HepG2 (cell line): ENCODE measurements at regions not wholly inside any gene's neighbourhood (a gene's known extent, or its start where the extent isn't known, plus 50 kb on each side); places are given as distances from the start of the nearest gene placed in this dataset.

Source experiments
- ATAC-seq: fragments of 200-7000 bp; cut with Tn5 transposase; 3 replicates; pipeline ENCODE4 v1.9.1; 2020; ENCODE audit warnings: mild to moderate bottlenecking, moderate library complexity
- BruUV-seq: library from RNA; stranded (reverse); fragments of 400-500 nt; replicated peaks from 2 replicates; lab custom pipeline; 2021; lab: Mats Ljungman, UMichigan
- CTCF ChIA-PET: fragments of 300-600 bp; formaldehyde crosslinking; extraction: SDS; loops from one replicate; lab custom pipeline; 2021; ENCODE audit warnings: low total read pairs, inconsistent platforms, low intra/inter-chr PET ratio; lab: Yijun Ruan, JAX
- POLR2A ChIA-PET: fragments of 350-600 bp; sonication (Branson Sonifier 250); formaldehyde crosslinking; loops from one replicate; lab custom pipeline; 2020; ENCODE audit warnings: antibody characterized with exemption, inconsistent platforms; lab: Yijun Ruan, JAX
- DNase-seq: peaks from one replicate; pipeline ENCODE4 v3.0.0-alpha.2; 2015; ENCODE audit warnings: low spot score
- FAIRE-seq: peaks from 3 replicates; lab custom pipeline; 2011; peaks lifted over from hg19 to GRCh38; lab: Jason Lieb, UNC
- H2AFZ ChIP-seq: one replicate; pipeline ENCODE4 v1.6.1; 2011; ENCODE audit warnings: low read length, inconsistent platforms
- H3K27ac ChIP-seq: fragments of 300-600 bp; 3 replicates; pipeline ENCODE4 v1.8.0; 2011; ENCODE audit warnings: mixed run types, mild to moderate bottlenecking, mixed read lengths, low read length, inconsistent platforms; ENCODE audit not compliant: insufficient read depth; ENCODE audit errors: extremely low read length
- H3K27me3 ChIP-seq, 2 experiments: fragments of 200-600 bp in 1 of 2; 2 replicates in 1 of 2; 3 replicates in 1 of 2; pipeline versions ENCODE4 v1.6.0 to v1.8.0; 2011; ENCODE audit warnings: low read length in 2 of 2, mild to moderate bottlenecking in 2 of 2, moderate library complexity in 2 of 2, inconsistent platforms in 1 of 2; ENCODE audit not compliant: insufficient read depth in 2 of 2, control insufficient read depth in 1 of 2
- H3K36me3 ChIP-seq, 2 experiments: fragments of 200-600 bp in 1 of 2; replicated peaks in 1 of 2; 2 replicates in 1 of 2; 3 replicates in 1 of 2; pipeline versions ENCODE4 v1.5.1 to v1.8.0; 2011; ENCODE audit warnings: low read length in 2 of 2, inconsistent platforms in 1 of 2; ENCODE audit not compliant: insufficient read depth in 2 of 2, control insufficient read depth in 1 of 2
- H3K4me1 ChIP-seq: 2 replicates; pipeline ENCODE4 v1.5.1; 2012; ENCODE audit warnings: low read length, inconsistent platforms; ENCODE audit not compliant: insufficient read depth
- H3K4me2 ChIP-seq: 2 replicates; pipeline ENCODE4 v1.6.0; 2011; ENCODE audit warnings: low read depth, low read length, inconsistent platforms
- H3K4me3 ChIP-seq, 3 experiments: fragments of 200-600 bp in 1 of 3; sonication (generic), shearing (Covaris generic) in 1 of 3; replicated peaks in 1 of 3; 2 replicates each; pipeline ENCODE4 v1.5.1; 2011 to 2016; ENCODE audit warnings: low read length in 3 of 3, inconsistent platforms in 2 of 3, low read depth in 2 of 3, mild to moderate bottlenecking in 2 of 3, control low read depth in 1 of 3, mixed read lengths in 1 of 3; ENCODE audit not compliant: insufficient read depth in 1 of 3
- H3K79me2 ChIP-seq: one replicate; pipeline ENCODE4 v1.6.1; 2011; ENCODE audit warnings: low read length, inconsistent platforms; ENCODE audit not compliant: insufficient read depth
- H3K9ac ChIP-seq: 2 replicates; pipeline ENCODE4 v1.6.0; 2011; ENCODE audit warnings: mild to moderate bottlenecking, low read depth, low read length, inconsistent platforms; ENCODE audit not compliant: insufficient read depth
- H3K9me3 ChIP-seq: 2 replicates; pipeline ENCODE4 v1.5.1; 2012; ENCODE audit warnings: mild to moderate bottlenecking, low read length
- H4K20me1 ChIP-seq: 2 replicates; pipeline ENCODE4 v1.6.0; 2011; ENCODE audit warnings: inconsistent platforms, mild to moderate bottlenecking, low read length, moderate library complexity; ENCODE audit not compliant: insufficient read depth
- CEBPB ChIP-seq: IDR thresholded peaks from 2 replicates; pipeline ENCODE4 v1.6.1; 2011; ENCODE audit warnings: low read depth, low read length, improper control_type of control experiment, borderline replicate concordance
- DR1 ChIP-seq: sonication (generic); formaldehyde crosslinking; IDR thresholded peaks from 2 replicates; pipeline ENCODE4 v1.8.0; 2021; ENCODE audit warnings: mild to moderate bottlenecking, missing genetic modification reagents, inconsistent platforms
- HNRNPUL1 ChIP-seq: fragments of 200-400 bp; formaldehyde crosslinking; IDR thresholded peaks from 2 replicates; pipeline ENCODE4 v1.6.1; 2017; ENCODE audit warnings: low read depth, mild to moderate bottlenecking, low read length, moderate library complexity
- NR2F6 ChIP-seq, 2 experiments: IDR thresholded peaks; 2 replicates each; pipeline ENCODE4 v1.6.1; 2016; ENCODE audit warnings: antibody characterized with exemption in 1 of 2, mild to moderate bottlenecking in 1 of 2
- PAX8 ChIP-seq: sonication (generic); formaldehyde crosslinking; IDR thresholded peaks from 2 replicates; pipeline ENCODE4 v1.8.0; 2022; ENCODE audit warnings: mild to moderate bottlenecking, missing genetic modification reagents, borderline replicate concordance
- YEATS2 ChIP-seq: sonication (generic); formaldehyde crosslinking; IDR thresholded peaks from 2 replicates; pipeline ENCODE4 v1.4.0; 2020; ENCODE audit warnings: missing genetic modification reagents, borderline replicate concordance
- ZBTB7A ChIP-seq: sonication (generic); formaldehyde crosslinking; IDR thresholded peaks from 2 replicates; pipeline ENCODE4 v1.8.0; 2022; ENCODE audit warnings: mild to moderate bottlenecking, missing genetic modification reagents
- ZIK1 ChIP-seq: sonication (generic); formaldehyde crosslinking; IDR thresholded peaks from 2 replicates; pipeline ENCODE4 v1.5.0; 2020; ENCODE audit warnings: mild to moderate bottlenecking, low read depth, missing genetic modification reagents, borderline replicate concordance
- ZNF253 ChIP-seq: sonication (generic); formaldehyde crosslinking; IDR thresholded peaks from 2 replicates; pipeline ENCODE4 v1.8.0; 2022; ENCODE audit warnings: mild to moderate bottlenecking, missing genetic modification reagents, borderline replicate concordance
- ZNF512B ChIP-seq: sonication (generic); formaldehyde crosslinking; IDR thresholded peaks from 2 replicates; pipeline ENCODE4 v1.5.1; 2020; ENCODE audit warnings: missing genetic modification reagents, mild to moderate bottlenecking, borderline replicate concordance
- ZNF724P ChIP-seq: sonication (generic); formaldehyde crosslinking; IDR thresholded peaks from 2 replicates; pipeline ENCODE4 v1.8.0; 2022; ENCODE audit warnings: missing genetic modification reagents, borderline replicate concordance
- WGBS: methylation state at CpG from one replicate; pipeline ENCODE4 v1.1.6; 2017; ENCODE audit warnings: low lambda C conversion rate; 5-methylcytosine and 5-hydroxymethylcytosine counted together
- in situ Hi-C: cut with HindIII; loops from 2 replicates; pipeline ENCODE4 v1.10.0; 2017; ENCODE audit warnings: low pct_unique_long_range_greater_than_20kb; ENCODE audit not compliant: extremely low pct_ligation_motif_present
- intact Hi-C: fragments of 100-400 bp; cut with micrococcal nuclease; formaldehyde crosslinking; loops from one replicate; pipeline ENCODE4 v1.10.0; 2022; ENCODE audit not compliant: unreplicated experiment

GRCh38 chr3:20352546-20353179, 166.7 kb upstream of the SGO1 start:
- no peaks in the 10 kb centered on the region for H3K4me1 ChIP-seq
- H3K4me2 ChIP-seq = no peak overlapping the region
- H3K27me3 ChIP-seq = no peaks in the 10 kb centered on the region
- no peaks in the 10 kb centered on the region for H3K36me3 ChIP-seq
- H3K4me3 ChIP-seq = no peak overlapping the region
- H3K27ac ChIP-seq = no peak overlapping the region
- intact Hi-C loops (no loop called here), in situ Hi-C loops (no loop called here)
- H3K9me3 ChIP-seq = no peaks in the 10 kb centered on the region
- no peak for ATAC-seq
- BruUV-seq = no TSS peak
- TF ChIP-seq ZNF512B (CRISPR knock-in tag) (no peak), CEBPB (0 out of 2 replicates have a peak, but pooled peaks have one; percentile 20)
- no peaks in the 10 kb centered on the region for H4K20me1 ChIP-seq
- no peak overlapping the region for H3K9ac ChIP-seq
- 1% methylated on average over 3 of the region's 3 CpGs for WGBS
- ChIA-PET CTCF (no interaction called here), POLR2A (no interaction called here)
- no peak overlapping the region for H2AFZ ChIP-seq
- DNase-seq = no peak
- no peaks in the 10 kb centered on the region for H3K79me2 ChIP-seq
- no peak for FAIRE-seq

DNA sequence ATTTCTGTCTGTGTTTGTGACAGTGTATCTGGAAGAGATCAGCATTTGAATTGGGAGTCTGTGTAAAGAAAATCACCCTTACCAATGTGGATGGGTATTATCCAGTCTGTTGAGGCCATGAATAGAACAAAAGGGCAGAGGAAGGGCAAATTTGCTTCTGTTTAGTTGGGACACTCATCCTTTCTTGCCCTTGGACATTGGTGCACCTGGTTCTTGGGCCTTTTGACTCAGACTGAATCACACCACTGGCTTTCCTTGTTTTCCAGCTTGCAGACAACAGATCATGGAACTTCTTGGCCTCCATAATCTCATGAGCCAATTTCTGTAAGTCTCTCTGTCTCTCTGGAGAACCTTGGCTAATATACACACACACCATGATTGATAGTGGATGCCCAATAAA, 164.4 kb upstream of the SGO1 start:
- Histone ChIP-seq H2AFZ (no peak overlapping the region), H3K4me3 (no peak overlapping the region), H3K9me3 (no peaks in the 10 kb centered on the region), H3K79me2 (no peaks in the 10 kb centered on the region), H3K36me3 (no peaks in the 10 kb centered on the region), H3K4me1 (no peaks in the 10 kb centered on the region), H3K9ac (no peak overlapping the region), H3K27ac (no peak overlapping the region), H3K27me3 (no peaks in the 10 kb centered on the region), H4K20me1 (no peaks in the 10 kb centered on the region), H3K4me2 (no peak overlapping the region)
- intact Hi-C loops (no loop called here), in situ Hi-C loops (no loop called here)
- TF ChIP-seq YEATS2 (CRISPR knock-in tag) (no peak), ZBTB7A (no peak), ZIK1 (no peak), ZNF253 (CRISPR knock-in tag) (no peak), HNRNPUL1 (no peak), DR1 (no peak), NR2F6 (IDR thresholded peaks at IDR 0.05) (no peak), NR2F6 (CRISPR knock-in tag; IDR thresholded peaks at IDR 0.05) (no peak), ZNF724P (CRISPR knock-in tag) (no peak), PAX8 (CRISPR knock-in tag) (no peak)
- ChIA-PET POLR2A (no interaction called here), CTCF (no interaction called here)
- FAIRE-seq = no peak
- DNase-seq = no peak
- ATAC-seq = no peak
- no TSS peak for BruUV-seq
